Stimulated activated naive CD8-positive, alpha-beta T cell treated with anti-CD3 and anti-CD28 coated beads, Interleukin-15, amount 100 ng/mL, for 72 hours (primary cell): ENCODE measurements at regions not wholly inside any gene's neighbourhood (a gene's known extent, or its start where the extent isn't known, plus 50 kb on each side); places are given as distances from the start of the nearest gene placed in this dataset.

Source experiments
- ATAC-seq: fragments of 150-1000 bp; cut with Tn5 transposase; 2 replicates; pipeline ENCODE4 v1.10.0; 2021; ENCODE audit warnings: mild to moderate bottlenecking, moderate library complexity
- DNase-seq, 2 donors: peaks; one replicate each; pipeline ENCODE4 v3.0.0; 2021 to 2022
- H3K27ac Mint-ChIP-seq, 2 donors: one replicate each; pipeline ENCODE4 v1.8.0; 2022; ENCODE audit warnings: mild to moderate bottlenecking in 2 of 2, mixed read lengths in 2 of 2, moderate library complexity in 2 of 2
- H3K27me3 Mint-ChIP-seq: one replicate; pipeline ENCODE4 v1.8.0; 2022; ENCODE audit warnings: mixed read lengths
- H3K4me1 Mint-ChIP-seq: one replicate; pipeline ENCODE4 v1.8.0; 2022; ENCODE audit warnings: mild to moderate bottlenecking, mixed read lengths
- H3K4me3 Mint-ChIP-seq, 2 donors: one replicate each; pipeline ENCODE4 v1.8.0; 2022; ENCODE audit warnings: mild to moderate bottlenecking in 2 of 2, mixed read lengths in 2 of 2, moderate library complexity in 1 of 2
- H3K9me3 Mint-ChIP-seq, 2 donors: one replicate each; pipeline ENCODE4 v1.8.0; 2022; ENCODE audit warnings: mixed read lengths in 2 of 2

DNA sequence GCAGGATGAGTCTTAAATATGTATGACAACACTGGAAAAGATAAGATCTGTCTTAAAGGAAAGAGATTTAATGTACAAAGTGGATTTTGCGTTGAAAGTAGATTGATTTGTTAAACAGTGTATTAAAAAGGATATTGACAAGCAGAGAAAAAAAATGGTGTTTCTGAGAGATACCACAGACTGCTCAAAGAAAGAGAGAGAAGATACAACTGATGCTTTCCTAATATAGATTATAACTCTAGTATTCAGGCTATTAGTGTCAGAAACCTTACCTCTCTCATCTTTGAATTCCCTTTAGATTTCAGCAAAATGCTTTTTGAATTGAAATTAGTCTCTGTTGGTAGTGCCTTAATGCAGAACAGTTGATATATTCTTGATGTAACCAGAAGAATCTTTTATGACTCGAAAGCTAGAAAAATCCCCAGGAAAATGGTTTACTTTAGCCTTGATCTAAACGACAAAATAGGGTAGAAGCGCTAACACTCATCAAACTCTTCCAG, 550.7 kb downstream of the INHBA start:
- peaks cover 0 to 4% of the 10 kb centered on the region in 2 donors for H3K9me3 Mint-ChIP-seq
- DNase-seq (no peak), ATAC-seq (no peak)
- no peak overlapping the region for H3K4me3 Mint-ChIP-seq
- no peak overlapping the region for H3K27ac Mint-ChIP-seq
- peaks cover 7% of the 10 kb centered on the region for H3K27me3 Mint-ChIP-seq
- H3K4me1 Mint-ChIP-seq = no peaks in the 10 kb centered on the region

DNA sequence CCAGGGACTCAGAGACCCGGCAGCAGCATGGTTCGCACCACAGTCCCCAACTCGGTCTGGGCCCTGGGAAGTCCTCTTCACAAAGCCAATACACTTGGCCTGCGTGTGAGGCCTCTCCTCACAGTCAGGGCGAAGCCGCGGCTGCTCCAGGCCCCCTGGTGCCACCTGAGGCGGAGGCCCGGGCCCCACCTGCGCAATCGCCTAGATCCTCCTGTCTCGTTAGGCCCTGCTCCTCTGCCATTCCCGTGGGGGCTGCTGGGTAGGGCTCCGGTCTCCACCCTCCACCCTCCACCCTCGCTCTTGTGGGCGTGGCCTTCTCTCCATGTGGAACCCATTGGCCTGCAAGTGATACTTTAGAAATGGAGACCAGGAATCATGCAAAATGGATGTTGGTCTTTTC, 553.3 kb downstream of the INHBA start:
- Mint-ChIP-seq H3K4me1 (no peaks in the 10 kb centered on the region), H3K9me3 (peaks cover 0 to 9% of the 10 kb centered on the region in 2 donors), H3K4me3 (no peak overlapping the region), H3K27ac (no peak overlapping the region), H3K27me3 (peaks cover 7% of the 10 kb centered on the region)
- DNase-seq (no peak), ATAC-seq (no peak)

DNA sequence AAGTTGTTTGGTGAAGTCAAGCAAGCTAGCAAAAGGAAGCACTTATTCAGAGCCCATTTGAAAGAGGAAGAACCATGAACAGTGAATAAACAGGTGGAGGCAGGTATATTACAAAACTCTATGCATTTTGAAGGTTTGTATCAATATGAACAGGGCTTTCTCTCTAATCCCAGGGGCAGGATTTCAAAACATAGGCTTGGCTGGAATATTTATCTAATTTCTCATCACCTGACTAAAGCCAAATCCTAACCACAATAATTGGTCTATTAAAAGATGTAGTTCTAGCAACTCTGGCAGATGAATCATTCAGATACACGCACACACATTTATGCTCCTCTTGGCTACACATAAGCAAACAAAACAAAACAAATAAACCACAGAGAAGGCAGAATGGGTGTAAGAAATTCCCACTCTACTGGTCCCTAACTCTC, 554.4 kb downstream of the INHBA start:
- Mint-ChIP-seq H3K4me1 (no peaks in the 10 kb centered on the region), H3K27me3 (peaks cover 7% of the 10 kb centered on the region), H3K4me3 (no peak overlapping the region), H3K27ac (no peak overlapping the region), H3K9me3 (peaks cover 0 to 9% of the 10 kb centered on the region in 2 donors)
- DNase-seq (no peak), ATAC-seq (no peak)

DNA sequence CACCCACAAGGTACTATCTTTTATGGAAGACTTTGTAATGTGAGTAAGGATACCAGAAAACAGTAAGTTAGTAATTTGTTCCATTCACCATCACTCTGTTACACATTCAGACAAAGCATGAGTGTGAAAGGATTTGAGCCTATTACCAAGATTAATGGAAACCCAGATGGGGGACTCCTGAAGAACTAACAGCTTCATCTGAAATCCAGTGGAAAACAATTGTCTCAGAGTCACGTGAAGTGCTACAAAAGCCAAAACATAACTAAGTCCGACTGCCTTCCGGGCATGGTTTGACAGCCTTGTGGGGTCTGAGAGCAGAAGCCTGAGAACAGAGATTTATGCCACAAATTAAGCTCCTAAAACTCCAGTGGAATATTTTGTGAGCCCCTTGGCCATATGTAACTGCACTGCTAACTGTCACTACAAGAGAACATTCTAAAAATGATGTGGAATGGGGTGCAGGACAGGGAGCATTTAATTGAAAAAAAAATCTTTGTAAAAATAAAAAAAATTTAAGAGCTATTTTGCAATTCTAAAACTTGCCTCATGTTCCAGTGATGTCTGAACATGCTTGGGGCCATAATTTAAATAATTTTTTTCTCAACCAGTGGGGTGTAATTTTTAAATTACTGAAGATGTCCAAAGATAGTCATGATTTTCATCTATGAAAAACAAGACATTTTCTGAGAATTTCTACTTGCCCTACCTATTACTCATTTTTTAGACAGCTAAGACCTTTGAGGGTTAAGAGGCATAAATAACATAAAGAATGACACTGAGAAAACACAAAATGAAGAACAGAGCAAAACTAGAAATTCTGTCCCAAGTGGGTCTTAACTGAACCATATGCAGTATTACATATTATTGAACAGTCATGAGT, 555.0 kb downstream of the INHBA start:
- H3K27ac Mint-ChIP-seq = no peak overlapping the region
- ATAC-seq (no peak), DNase-seq (no peak)
- H3K4me3 Mint-ChIP-seq = no peak overlapping the region
- peaks cover 7% of the 10 kb centered on the region for H3K27me3 Mint-ChIP-seq
- H3K4me1 Mint-ChIP-seq = no peaks in the 10 kb centered on the region
- peaks cover 0 to 9% of the 10 kb centered on the region in 2 donors for H3K9me3 Mint-ChIP-seq

DNA sequence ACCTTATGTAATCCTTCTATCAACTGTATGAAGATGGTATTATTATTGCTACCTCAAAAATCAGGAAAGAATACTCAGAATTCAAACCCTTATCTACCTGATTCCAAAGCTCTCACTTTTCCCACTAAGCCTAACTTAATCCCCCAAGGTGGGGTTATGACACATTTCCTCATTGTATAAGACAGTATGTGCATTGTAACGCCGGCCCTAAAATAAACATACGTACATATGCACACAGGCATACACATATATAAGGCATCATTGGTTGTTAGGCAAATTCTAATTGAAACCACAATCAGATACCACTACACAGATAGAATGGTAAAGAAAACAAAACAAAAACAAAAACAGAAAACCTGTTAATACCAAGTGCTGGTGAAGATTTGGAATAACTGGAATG, 556.5 kb downstream of the INHBA start:
- no peaks in the 10 kb centered on the region for H3K4me1 Mint-ChIP-seq
- ATAC-seq (no peak), DNase-seq (no peak)
- no peak overlapping the region for H3K27ac Mint-ChIP-seq
- no peaks in the 10 kb centered on the region for H3K27me3 Mint-ChIP-seq
- H3K4me3 Mint-ChIP-seq = no peak overlapping the region
- peaks cover 0 to 5% of the 10 kb centered on the region in 2 donors for H3K9me3 Mint-ChIP-seq

DNA sequence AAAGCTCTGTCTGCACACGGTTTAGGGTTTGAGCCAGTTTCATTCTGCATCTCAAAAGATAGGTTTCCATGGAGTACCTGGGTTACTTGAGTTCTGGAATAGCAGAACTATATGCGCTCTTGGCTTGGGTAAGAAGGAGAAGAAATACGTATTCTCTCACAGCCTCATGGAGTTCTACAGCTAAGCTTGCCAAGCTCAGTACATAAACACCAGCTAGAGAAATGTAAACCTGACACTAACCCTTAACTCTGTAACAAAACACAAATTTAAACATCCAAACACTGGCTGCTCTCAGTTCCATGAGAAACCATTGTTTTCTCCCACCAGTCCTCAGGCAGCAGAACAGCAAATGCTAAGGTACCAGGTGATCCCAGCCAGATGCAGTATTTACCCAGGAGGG, 557.2 kb downstream of the INHBA start:
- H3K4me3 Mint-ChIP-seq = no peak overlapping the region
- DNase-seq = no peak
- H3K4me1 Mint-ChIP-seq = no peaks in the 10 kb centered on the region
- no peak for ATAC-seq
- H3K9me3 Mint-ChIP-seq = peaks cover 0 to 5% of the 10 kb centered on the region in 2 donors
- H3K27ac Mint-ChIP-seq = no peak overlapping the region
- H3K27me3 Mint-ChIP-seq = no peaks in the 10 kb centered on the region

DNA sequence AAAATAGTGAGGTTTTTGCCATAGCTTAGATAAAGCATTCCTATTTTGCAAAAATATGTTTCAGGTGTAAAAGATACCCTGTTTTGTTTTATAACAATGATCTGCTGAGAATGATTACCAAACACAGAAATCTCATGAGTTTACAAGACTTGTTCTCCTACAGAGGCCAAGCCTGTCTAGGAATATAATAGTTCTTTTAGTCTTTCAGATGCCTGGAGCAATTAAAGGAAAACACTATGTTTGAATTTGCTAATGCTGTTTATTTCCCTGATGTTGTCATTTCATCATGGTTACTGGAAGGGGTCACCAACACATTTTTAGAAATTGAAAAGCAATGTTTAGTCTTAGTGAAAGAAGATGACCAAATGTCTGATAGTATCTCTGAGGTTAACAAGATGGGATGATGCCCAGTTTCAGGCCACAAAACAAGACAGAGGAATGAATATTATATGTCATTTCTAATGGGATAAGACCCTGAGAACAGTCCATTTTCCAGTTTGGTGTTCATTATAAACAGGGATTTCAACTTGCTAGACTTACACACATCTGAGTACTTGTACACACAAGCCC, 559.9 kb downstream of the INHBA start:
- Mint-ChIP-seq H3K9me3 (peaks cover 0 to 5% of the 10 kb centered on the region in 2 donors), H3K4me3 (no peak overlapping the region), H3K4me1 (no peaks in the 10 kb centered on the region), H3K27me3 (no peaks in the 10 kb centered on the region), H3K27ac (no peak overlapping the region)
- ATAC-seq = no peak
- no peak for DNase-seq

DNA sequence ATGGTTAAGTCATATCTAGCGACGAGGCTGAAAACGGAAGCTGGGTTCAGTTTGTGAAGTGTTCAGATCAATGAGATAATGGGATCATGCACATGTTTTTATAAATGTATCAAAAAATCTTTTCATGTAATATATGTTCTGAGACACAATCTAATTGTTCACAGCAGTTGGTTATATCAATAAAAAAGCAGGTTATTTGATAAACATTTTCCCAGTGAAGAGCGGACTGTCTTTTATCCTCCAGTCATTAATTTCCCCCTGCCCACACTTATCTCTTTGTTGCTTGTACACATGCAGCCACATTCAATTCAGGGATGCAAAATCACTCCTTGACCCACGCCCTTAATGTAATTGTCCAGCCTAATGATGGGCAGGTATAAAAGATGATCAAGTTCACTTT, 563.1 kb downstream of the INHBA start:
- no peak for ATAC-seq
- Mint-ChIP-seq H3K9me3 (no peaks in the 10 kb centered on the region), H3K4me3 (no peak overlapping the region), H3K27ac (no peak overlapping the region), H3K27me3 (no peaks in the 10 kb centered on the region), H3K4me1 (no peaks in the 10 kb centered on the region)
- no peak for DNase-seq

DNA sequence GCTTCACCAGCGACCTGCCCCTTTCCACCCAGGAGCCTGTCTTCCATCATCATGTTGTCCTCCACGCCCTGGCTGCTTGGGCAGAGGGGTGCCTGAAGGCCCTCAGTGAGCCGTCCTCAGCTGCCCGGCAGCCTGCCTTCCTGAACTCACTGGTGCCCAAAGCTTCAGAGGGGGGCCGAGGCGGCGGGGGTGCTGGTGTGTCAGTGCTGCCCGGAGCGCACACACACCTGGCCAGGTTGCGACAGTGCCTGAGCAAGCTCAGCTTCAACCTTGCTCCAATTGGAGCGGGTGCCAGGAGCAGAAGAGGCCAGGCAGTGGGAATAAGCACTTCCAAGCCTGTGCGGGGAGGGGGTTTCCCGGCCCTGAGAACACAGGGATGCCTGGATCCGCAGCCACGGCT, 566.3 kb downstream of the INHBA start:
- Mint-ChIP-seq H3K9me3 (no peaks in the 10 kb centered on the region), H3K4me1 (no peaks in the 10 kb centered on the region), H3K27me3 (no peaks in the 10 kb centered on the region), H3K4me3 (no peak overlapping the region), H3K27ac (no peak overlapping the region)
- no peak for DNase-seq
- peak; percentile 23 for ATAC-seq

DNA sequence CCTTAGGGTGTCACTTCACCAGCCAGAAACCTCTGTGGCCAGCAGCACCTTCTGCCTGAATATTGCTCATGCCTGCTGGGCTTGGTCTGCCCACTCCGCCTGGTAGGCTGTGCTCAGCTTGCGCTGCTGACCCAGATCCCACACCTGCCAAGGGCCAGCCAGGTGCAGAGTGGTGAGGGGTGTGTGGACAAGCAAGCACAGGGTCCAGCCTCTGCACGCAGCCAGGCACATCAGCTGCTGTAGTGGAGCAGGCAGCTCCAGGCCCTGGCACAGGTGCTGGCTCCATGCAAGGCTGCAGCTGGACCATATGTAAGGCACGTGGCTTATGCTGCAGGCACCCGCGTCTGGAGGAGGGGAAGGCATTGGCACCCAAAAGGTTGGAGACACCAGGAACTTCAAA, 567.4 kb downstream of the INHBA start:
- no peaks in the 10 kb centered on the region for H3K4me1 Mint-ChIP-seq
- H3K27me3 Mint-ChIP-seq = no peaks in the 10 kb centered on the region
- DNase-seq (no peak), ATAC-seq (no peak)
- no peaks in the 10 kb centered on the region for H3K9me3 Mint-ChIP-seq
- H3K4me3 Mint-ChIP-seq = no peak overlapping the region
- no peak overlapping the region for H3K27ac Mint-ChIP-seq

DNA sequence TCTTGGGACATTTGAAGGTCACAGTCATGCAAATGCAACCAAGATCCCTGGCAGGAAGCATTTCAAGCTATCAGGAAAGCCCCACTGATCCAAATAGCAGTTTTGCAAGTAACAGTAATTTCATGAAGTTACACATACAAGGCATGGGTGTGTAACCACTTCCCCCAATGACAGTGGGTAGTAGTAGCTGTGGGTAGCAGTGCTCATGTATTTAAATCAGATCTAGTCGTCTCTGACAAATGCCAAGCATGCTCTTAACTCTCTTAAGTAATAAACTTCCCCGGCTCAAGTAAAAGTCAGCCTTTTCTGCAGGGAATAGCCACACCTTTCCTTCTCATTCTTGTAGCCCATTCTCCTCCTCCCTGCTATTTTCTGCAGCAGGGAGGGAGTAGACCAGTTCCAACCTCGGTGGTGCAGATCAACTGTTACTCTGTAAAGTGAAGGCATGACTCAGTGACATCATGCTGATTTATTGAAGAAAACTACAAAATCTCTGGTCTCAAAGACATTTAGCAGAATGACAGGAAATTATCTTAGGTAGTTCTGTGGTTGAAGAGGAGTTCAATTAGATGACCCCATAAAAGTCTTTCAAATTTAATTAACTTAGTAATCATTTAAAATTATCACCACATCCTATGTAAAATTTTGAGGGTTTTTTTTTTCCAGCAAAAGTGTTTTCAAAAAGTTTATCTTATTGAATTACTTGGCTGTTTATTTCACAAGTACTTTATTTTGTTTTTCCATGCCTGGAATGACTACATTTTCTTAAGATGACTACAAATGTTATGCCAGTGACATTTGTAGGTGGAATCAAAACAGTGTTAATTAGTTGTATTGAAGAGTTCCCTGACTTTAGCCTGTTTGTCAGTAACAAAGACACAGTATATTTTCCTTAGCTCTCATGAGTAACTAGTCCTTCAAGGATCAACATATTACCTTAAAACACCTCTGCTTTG, 568.3 kb downstream of the INHBA start:
- no peak for DNase-seq
- no peaks in the 10 kb centered on the region for H3K9me3 Mint-ChIP-seq
- ATAC-seq = peak; percentile 78

DNA sequence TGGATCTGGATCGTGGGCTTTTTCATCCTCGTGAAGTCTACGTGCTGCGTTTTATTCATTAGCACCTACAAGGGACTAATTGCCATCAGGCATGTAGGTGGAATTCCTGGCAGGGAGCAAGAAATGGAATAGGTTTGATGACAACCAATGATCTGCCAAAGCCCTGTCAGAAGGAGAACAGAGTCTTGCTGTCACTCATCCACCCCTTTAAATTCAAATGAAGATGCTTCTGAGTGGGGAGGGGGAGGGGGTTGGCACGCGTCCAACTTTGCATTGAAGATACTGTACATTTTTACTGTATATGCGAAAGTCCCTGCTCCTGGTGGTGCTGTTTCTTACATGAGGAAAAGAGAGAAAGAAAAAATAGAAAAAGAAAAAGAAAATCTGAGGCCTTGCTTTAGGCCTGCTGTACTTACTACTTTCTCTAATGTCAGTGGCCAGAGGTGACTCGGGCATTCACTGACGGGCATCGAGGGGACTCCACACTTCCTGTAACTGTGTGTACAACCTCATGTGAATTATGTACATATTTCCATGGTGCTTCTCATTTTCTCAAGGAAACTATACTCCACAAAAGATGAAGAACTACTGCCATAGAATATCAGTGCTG, 569.1 kb downstream of the INHBA start:
- Mint-ChIP-seq H3K4me3 (no peak overlapping the region), H3K9me3 (no peaks in the 10 kb centered on the region), H3K27me3 (no peaks in the 10 kb centered on the region), H3K27ac (no peak overlapping the region), H3K4me1 (no peaks in the 10 kb centered on the region)
- ATAC-seq (peak; percentile 10), DNase-seq (no peak)

More for the DNA sequence above, 568.3 kb downstream of the INHBA start:
- Mint-ChIP-seq H3K4me1 (no peaks in the 10 kb centered on the region), H3K27ac (no peak overlapping the region), H3K4me3 (no peak overlapping the region), H3K27me3 (no peaks in the 10 kb centered on the region)

DNA sequence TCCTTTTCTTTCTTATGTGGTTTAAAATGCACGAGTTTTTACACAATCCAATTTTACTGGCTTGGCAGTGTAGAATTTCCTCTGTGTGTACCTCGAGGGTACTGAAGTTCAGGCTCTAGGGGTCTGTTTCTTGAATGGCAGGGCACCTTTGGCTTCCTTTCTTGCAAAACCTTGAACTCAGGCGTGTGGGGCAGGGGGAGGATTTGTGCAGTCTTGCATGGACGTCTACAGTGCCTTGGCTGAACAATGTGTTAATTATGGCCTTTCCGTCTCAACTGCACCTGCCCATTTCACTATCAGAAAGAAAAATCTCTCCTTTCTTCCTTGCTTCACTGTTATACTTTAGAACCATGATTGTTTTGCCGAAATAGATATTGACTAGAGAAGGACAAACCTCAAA, 570.9 kb downstream of the INHBA start:
- no peak overlapping the region for H3K4me3 Mint-ChIP-seq
- no peaks in the 10 kb centered on the region for H3K9me3 Mint-ChIP-seq
- H3K27ac Mint-ChIP-seq = no peak overlapping the region
- no peaks in the 10 kb centered on the region for H3K27me3 Mint-ChIP-seq
- H3K4me1 Mint-ChIP-seq = no peaks in the 10 kb centered on the region
- DNase-seq = no peak
- ATAC-seq = no peak

DNA sequence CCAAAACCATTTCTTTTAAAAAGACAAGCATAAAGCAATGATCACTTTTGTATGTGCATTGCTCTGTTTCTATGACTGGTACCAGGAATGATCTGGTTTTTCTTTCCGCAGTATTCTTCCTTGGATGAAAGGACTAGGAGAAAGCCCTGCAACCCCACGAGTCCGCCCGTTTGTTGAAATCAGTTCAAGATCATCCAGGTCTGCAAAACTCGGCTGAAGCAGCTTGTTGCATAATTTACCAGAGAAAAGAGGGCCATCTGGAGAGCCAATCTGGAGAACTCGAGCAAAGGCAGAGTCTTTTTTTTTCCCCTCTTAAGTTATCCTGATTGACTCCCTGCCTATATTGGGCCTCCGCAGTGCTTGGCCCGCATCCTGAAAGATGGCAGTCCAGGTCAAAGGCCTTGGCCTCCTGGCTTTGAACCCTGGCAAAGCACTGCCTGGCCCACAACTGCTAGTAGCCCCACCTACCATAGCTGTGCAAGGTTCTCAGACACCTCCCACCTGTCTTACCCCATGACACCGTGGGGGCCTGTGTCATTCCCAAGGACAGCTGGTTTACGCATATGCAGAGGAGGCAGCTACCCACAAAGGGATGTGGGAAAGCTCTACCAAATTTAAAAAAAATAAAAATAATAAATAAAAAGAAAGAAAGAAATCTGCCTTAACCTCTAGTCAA, 572.2 kb downstream of the INHBA start:
- ATAC-seq (no peak), DNase-seq (no peak)
- Mint-ChIP-seq H3K27ac (no peak overlapping the region), H3K4me1 (no peaks in the 10 kb centered on the region), H3K4me3 (no peak overlapping the region), H3K27me3 (no peaks in the 10 kb centered on the region), H3K9me3 (no peaks in the 10 kb centered on the region)

DNA sequence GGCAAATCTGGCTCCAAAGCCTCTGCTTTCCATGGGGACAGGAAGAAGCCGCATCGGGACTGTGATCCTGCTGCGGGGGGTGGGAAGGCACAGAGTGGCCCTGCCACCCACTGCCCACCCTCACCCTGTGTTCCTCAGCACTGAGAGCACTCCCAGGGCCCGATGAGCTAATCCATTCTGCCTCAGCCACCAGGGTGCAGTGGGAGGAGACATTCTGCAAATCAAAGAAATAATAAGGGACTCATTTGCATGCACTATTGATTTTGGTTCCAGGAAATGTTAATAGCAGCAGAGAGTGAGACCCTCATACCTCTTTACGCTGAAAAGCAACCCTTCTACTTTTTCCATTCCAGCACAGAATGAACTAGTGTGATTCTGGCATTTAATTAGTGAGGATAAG, 572.8 kb downstream of the INHBA start:
- DNase-seq (no peak), ATAC-seq (no peak)
- peak overlapping the region in 1 of 2 donors; percentile 67 for H3K27ac Mint-ChIP-seq
- H3K4me1 Mint-ChIP-seq = no peaks in the 10 kb centered on the region
- no peaks in the 10 kb centered on the region for H3K9me3 Mint-ChIP-seq
- H3K4me3 Mint-ChIP-seq = no peak overlapping the region
- H3K27me3 Mint-ChIP-seq = no peaks in the 10 kb centered on the region
